ENCODE measurements at regions not wholly inside any gene's neighbourhood (a gene's known extent, or its start where the extent isn't known, plus 50 kb on each side); places are given as distances from the start of the nearest gene placed in this dataset.

DNA sequence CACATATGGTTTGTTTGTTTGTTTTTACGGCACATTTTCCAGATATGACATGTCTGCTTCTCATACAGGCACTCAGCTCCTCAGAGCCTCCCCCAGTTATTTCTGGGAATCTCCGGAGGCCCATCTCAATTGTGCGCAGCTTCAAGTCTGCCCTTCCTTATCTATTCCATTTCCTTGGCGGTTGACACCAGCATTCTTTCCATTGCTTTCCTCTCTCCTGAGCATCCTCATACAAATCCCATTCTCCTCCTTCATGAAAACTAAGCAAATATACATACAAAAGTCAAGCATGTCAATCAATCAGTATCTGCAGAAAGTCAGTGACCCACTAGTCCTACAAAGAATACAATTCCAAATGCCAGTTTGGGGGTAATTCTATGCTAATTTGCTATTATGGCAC, 166.7 kb downstream of the SQOR start:
- TF ChIP-seq EZH2 (IDR thresholded peaks at IDR 0.05; ENCODE audit: low read length, unreplicated experiment) = no peak
- TF ChIP-seq, protein P1, sequence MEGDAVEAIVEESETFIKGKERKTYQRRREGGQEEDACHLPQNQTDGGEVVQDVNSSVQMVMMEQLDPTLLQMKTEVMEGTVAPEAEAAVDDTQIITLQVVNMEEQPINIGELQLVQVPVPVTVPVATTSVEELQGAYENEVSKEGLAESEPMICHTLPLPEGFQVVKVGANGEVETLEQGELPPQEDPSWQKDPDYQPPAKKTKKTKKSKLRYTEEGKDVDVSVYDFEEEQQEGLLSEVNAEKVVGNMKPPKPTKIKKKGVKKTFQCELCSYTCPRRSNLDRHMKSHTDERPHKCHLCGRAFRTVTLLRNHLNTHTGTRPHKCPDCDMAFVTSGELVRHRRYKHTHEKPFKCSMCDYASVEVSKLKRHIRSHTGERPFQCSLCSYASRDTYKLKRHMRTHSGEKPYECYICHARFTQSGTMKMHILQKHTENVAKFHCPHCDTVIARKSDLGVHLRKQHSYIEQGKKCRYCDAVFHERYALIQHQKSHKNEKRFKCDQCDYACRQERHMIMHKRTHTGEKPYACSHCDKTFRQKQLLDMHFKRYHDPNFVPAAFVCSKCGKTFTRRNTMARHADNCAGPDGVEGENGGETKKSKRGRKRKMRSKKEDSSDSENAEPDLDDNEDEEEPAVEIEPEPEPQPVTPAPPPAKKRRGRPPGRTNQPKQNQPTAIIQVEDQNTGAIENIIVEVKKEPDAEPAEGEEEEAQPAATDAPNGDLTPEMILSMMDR (conservative IDR thresholded peaks at IDR 0.05; ENCODE audit: low read depth, low read length) = no peak

Measured in PC-3 (cell line).